Astrocyte of the cerebellum (primary cell): ENCODE measurements at regions not wholly inside any gene's neighbourhood (a gene's known extent, or its start where the extent isn't known, plus 50 kb on each side); places are given as distances from the start of the nearest gene placed in this dataset.

Experiments used
- DNase-seq: peaks from one replicate; pipeline ENCODE4 v3.0.0-alpha.2; 2011; ENCODE audit warnings: low read depth
- H3K4me3 ChIP-seq: 2 replicates; pipeline ENCODE4 v1.5.1; 2011; ENCODE audit warnings: mild to moderate bottlenecking, low read depth, low read length, moderate library complexity
- in situ Hi-C: cut with HindIII; loops from 2 replicates; pipeline ENCODE4 v1.10.0; 2017; ENCODE audit warnings: low sequenced_read_pairs
- TF ChIP-seq, protein P1 (sequence below): IDR thresholded peaks from 2 replicates; pipeline ENCODE4 v1.5.1; 2012; ENCODE audit warnings: low read length, low read depth, moderate library complexity, mild to moderate bottlenecking; ENCODE audit errors: missing control alignments

DNA sequence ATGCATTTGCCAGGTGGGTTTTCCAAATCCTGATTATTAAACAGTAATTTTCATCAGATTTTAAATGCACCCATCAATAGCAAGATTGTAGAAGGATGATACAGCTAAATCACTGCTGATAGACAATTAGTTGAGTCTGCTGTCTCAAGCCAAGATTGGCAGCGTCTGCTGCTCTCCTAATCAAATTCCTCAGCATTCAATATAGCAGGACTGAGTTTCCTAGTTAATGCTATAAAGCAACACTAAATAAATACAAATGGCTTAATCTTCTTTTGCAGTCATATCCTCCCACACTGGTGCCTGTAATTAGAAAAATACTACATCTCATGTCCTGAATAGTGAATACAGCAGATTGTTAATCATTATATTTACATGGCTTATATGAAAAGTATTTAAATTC, 1028.8 kb downstream of the ADGRL2 start:
- no peak overlapping the region for H3K4me3 ChIP-seq
- in situ Hi-C loops = no loop called here
- DNase-seq = no peak
- TF ChIP-seq, protein P1, sequence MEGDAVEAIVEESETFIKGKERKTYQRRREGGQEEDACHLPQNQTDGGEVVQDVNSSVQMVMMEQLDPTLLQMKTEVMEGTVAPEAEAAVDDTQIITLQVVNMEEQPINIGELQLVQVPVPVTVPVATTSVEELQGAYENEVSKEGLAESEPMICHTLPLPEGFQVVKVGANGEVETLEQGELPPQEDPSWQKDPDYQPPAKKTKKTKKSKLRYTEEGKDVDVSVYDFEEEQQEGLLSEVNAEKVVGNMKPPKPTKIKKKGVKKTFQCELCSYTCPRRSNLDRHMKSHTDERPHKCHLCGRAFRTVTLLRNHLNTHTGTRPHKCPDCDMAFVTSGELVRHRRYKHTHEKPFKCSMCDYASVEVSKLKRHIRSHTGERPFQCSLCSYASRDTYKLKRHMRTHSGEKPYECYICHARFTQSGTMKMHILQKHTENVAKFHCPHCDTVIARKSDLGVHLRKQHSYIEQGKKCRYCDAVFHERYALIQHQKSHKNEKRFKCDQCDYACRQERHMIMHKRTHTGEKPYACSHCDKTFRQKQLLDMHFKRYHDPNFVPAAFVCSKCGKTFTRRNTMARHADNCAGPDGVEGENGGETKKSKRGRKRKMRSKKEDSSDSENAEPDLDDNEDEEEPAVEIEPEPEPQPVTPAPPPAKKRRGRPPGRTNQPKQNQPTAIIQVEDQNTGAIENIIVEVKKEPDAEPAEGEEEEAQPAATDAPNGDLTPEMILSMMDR = no peak

DNA sequence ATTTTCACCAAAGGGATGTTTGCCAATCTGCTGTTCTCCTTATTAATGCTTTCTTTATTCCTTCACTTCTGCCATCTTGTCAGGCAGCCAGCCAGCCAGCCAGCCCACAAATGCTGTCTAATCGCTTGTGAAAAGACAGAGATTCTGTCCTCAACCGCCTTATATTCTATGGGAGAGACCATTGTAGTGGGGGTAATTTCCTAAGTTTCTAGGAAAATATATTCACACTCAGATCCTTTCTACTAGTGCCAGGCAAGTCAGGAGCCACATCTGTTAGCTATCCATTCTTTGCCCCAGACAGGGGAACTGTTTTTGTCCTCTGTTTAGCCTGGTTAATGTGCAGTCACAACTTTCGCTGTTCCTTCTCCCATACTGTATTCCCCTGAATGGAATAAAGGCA, 1023.1 kb downstream of the ADGRL2 start:
- no peak for DNase-seq
- TF ChIP-seq, protein P1 = no peak
- H3K4me3 ChIP-seq = no peak overlapping the region
- in situ Hi-C loops = no loop called here

DNA sequence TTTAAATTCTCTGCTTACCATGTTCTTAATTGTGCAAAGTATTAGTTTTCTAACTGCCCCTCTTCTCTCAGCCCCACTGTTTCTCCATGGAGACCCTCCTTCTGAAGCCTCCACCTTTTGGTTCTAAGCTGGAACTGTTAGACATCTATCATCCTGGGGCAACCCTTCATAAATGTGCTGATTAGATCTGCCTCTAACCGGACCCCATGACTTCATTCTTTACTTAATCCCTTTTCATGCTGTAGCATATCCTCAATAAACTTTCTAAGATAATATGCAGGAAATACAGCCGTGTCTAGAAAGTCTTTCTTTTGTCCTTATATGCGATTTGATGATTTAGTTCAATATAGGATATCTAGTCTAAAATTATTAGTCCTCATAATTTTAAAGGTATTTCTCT, 1020.1 kb downstream of the ADGRL2 start:
- TF ChIP-seq, protein P1 = no peak
- no peak for DNase-seq
- no peak overlapping the region for H3K4me3 ChIP-seq
- in situ Hi-C loops = no loop called here

DNA sequence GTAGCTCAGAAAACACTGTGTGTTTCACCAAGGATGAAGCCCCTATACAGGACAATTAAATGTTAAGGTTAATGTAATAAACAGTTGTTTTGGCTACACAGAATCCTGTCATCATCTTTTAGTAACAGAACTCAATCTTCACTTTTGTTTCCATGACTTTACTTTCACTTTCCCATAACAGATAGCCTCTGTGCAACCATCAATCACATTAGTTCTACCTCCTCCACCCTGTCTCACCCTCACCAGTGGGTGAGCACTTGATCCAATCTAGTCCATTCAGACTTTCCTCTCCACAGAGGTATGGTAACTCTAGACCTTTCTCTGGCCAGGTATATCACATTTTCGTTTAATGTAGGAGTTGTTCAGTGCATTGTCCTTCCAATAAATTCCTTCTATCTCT, 1018.5 kb downstream of the ADGRL2 start:
- TF ChIP-seq, protein P1 = no peak
- H3K4me3 ChIP-seq = no peak overlapping the region
- in situ Hi-C loops = loop anchor here (5.0 kb wide), 1 partner anchor 58 kb away; no protein-coding TSS in a partner anchor
- no peak for DNase-seq

DNA sequence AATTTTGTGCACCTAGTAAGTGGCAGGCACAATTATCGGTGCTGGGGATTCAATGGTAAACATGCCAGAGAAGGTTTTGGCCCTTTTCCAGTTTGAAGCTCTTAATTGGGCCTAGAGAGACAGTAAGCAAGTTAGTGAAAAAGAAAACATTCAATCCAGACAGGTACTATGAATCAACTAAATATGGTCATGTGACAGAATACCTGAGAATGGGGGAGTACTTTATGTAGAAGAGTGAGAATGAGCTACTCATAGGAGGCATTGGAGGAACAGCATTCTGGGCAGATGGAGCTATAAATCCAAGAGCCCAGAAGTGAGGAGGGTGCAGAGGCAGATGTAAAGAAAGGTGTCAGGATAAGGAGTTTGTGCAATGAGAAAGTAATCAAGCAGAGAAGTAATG, 1017.9 kb downstream of the ADGRL2 start:
- in situ Hi-C loops = loop anchor here (5.0 kb wide), 1 partner anchor 59 kb away; no protein-coding TSS in a partner anchor
- DNase-seq = no peak
- no peak overlapping the region for H3K4me3 ChIP-seq
- TF ChIP-seq, protein P1 = no peak

DNA sequence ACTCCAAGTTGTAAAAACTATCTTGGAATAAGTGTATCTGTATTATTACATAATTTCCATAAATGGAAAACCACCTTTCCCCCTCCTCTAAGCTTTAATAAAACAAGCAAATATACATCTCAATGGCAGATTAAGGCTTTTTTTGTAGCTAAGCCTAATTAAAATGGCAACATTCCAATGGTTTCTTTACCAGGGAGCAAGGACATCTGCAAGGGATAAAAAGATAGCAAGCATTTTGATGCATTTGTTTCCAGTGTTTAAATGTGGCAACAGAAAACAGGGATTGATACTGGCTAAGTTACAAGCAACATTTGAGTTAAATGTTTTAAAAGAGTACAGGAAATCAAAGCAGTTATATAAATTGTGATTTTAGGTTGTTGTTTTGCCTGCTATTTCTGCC, 1012.7 kb downstream of the ADGRL2 start:
- H3K4me3 ChIP-seq = no peak overlapping the region
- TF ChIP-seq, protein P1 = no peak
- DNase-seq = no peak
- in situ Hi-C loops = no loop called here

DNA sequence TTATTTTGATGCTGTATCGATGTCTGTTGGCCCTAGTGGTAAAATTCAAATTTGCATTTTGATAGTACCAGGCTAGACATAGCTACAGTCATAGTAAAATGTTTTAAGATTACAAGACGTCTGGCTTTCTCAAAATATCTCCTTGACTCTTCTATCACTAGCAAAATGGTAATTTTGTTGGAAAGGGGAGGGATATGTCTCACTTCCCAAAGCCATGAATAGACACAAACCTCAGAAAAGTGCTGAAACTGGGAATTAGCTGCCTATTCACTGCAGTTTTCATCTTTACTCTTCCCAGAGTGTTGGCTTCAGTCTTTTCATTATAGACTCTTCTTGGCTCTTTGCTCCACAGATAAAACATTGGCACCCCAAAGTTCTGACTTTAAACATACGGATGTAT, 1009.9 kb downstream of the ADGRL2 start:
- TF ChIP-seq, protein P1 = no peak
- no peak for DNase-seq
- no peak overlapping the region for H3K4me3 ChIP-seq
- in situ Hi-C loops = no loop called here
